T47D (cell line): ENCODE measurements at regions not wholly inside any gene's neighbourhood (a gene's known extent, or its start where the extent isn't known, plus 50 kb on each side); places are given as distances from the start of the nearest gene placed in this dataset.
"Not testable (repeated sequence)": the region's sequence is repeated elsewhere in the genome, so short reads cannot be mapped to it uniquely, and the experiment has no call there.

ENCODE experiments used
- DNase-seq, 2 experiments: peaks; one replicate each; pipeline versions ENCODE4 v3.0.0 to v3.0.0-alpha.2; 2011 to 2012; ENCODE audit warnings: low read depth in 1 of 2, low spot score in 1 of 2
- JUND ChIP-seq: IDR thresholded peaks from 2 replicates; pipeline ENCODE4 v1.6.1; 2012; ENCODE audit warnings: low read depth
- in situ Hi-C: cut with HindIII; loops from 2 replicates; pipeline ENCODE4 v1.10.0; 2016; ENCODE audit warnings: low sequenced_read_pairs, low pct_unique_long_range_greater_than_20kb

DNA sequence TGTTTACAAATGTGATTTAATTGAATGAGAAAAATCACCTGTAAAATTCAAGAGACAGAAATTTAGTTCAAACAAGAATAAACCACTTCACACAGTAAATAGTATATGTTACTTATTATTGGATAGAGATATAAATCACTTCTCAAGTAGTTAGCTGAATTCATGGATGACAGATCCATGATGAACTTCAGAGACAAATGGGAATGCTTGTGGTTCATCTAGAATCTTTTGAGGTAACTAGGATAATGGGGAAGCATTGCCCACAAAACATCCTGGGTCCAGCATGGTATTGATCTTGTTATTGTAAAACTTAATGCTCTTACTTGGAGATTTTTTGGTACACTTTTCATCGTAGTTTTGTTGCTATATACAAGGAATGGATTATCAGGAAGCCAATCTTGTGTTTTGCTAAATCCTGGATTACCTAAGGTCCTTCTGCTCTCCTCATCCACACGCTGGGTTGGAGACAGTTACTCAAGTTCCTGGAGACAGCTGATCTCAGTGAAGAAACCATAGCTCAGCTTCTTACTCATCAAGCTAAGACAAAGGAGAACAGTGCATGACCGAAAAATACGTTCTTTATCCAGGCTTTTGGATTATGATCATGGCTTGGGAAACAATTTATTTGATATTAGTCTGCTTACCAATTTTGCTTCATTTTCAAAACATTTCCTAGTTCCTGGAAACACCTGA is 142.5 kb upstream of the PREP start:
- no peak for TF ChIP-seq JUND
- in situ Hi-C loops = no loop called here
- DNase-seq = no peak

GRCh38 chr6:105539911-105540310 is 137.0 kb upstream of the PREP start:
- in situ Hi-C loops = no loop called here
- no peak for TF ChIP-seq JUND
- no peak for DNase-seq

DNA sequence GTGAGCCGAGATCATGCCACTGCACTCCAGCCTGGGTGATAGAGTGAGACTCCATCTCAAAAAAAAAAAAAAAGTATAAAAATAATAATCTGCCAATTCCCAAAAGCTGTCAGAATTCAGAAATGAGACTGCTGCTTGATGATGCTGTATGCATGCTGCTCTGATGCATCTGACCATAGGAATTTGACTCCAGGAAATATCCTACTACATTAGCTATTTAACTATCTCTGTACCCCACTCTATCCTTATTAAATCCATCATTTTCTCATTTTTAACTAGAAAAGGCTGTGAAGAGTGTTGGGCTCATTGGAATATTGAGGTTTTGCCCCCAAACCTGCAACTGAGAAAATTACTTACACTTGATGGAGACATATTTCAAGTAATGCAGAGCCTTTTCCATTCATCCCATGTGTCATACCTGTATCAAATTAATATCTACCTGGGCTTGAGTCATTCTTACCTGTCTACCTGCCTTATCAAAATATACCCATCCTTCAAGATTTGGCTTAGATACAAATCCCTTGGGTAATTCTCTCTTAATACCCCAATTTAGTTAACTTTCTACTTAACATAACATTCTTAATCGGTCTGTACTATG is 135.2 kb upstream of the PREP start:
- no peak for DNase-seq
- TF ChIP-seq JUND = no peak
- in situ Hi-C loops = no loop called here

DNA sequence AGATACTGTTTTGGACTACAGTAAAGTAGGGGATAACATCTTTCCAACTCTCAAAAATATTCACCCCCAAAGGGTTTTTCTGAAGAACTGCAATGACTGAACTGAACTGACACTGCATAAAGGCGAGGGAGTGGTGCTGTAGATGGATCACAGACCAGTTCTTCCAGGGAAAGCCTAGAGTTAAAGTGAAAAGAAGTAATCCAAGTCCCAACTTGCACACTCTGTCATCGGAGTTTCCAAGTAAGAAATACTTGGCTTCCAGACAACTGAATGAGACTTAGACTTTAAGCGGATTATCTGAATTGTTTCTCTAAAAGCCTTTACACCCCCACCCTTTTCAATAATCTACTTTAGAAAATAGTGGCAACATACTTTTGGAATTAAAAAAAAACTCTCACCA is 134.1 kb upstream of the PREP start:
- in situ Hi-C loops = no loop called here
- no peak for TF ChIP-seq JUND
- DNase-seq = peak in 1 of 2 experiments; percentile 40

DNA sequence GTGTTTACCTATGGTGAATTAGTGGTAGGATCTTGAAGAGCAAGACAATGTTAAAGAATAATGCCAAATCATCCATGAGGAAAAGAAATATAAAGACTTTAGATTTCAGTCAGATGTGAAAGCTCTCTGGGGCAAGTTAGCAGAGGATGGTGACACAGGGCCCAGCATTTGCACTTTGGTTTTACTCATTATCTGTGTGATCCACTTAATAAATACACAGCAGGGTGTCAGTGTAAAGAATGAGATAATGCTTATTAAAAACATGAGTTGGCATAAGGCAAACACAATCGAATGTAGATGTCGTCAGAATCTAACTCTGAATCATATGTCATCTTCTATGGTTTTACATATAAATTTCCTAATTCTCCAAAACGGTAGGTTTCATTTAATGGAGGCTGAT is 130.4 kb upstream of the PREP start:
- no peak for TF ChIP-seq JUND
- DNase-seq = no peak
- in situ Hi-C loops = no loop called here

- DNase-seq = no peak
- in situ Hi-C loops = no loop called here
- TF ChIP-seq JUND = no peak
Measured at GRCh38 chr6:105526225-105526872, 123.5 kb upstream of the PREP start.

- DNase-seq = peak in 1 of 2 experiments; percentile 39
- TF ChIP-seq JUND = no peak
- in situ Hi-C loops = no loop called here
Measured at GRCh38 chr6:105522626-105523322, 119.9 kb upstream of the PREP start.

DNA sequence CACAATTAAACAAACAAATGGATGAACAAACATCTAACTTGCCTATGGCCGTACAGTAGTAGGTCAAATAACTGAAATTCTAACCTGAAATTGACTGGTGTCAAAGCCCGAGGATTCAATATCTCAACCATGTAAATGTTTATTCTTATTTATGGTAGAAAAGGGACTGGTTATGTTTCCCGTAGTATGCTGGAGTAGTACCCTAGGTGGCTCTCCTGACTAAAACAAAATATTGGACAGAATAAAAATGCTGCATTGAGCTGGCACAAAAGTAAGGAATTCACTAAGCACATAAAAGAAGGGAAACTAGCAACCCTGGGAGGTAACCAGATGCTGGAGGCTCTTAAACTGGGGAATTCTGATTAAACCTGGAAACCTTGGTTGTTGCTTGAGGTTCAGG is 117.1 kb upstream of the PREP start:
- peak; percentile 13 to 91 for DNase-seq

GRCh38 chr6:105518993-105519392 is 116.1 kb upstream of the PREP start:
- in situ Hi-C loops, DNase-seq: not testable (repeated sequence)

More for the DNA sequence above, 117.1 kb upstream of the PREP start:
- in situ Hi-C loops = no loop called here
- no peak for TF ChIP-seq JUND

GRCh38 chr6:105515054-105515453 is 112.2 kb upstream of the PREP start:
- in situ Hi-C loops = no loop called here
- no peak for TF ChIP-seq JUND
- no peak for DNase-seq

DNA sequence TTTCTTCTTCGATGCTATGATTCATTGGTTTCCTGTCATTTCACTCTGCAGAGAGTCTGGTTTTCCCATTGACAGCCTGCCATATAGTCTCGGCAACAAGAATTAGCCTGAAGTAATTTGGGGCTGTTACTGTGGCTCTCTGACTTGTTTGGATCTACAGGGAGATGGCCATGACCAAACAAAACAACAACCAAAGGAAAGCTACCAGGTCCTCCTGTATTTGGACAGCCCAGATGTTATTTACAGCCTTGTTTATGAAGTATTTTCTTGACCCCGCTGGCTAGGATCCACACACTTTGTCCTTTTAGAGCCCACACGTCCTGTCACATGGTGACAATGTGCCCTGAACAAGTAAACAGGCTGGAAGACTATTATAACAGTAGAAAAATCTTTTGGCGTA is 111.4 kb upstream of the PREP start:
- no peak for TF ChIP-seq JUND
- in situ Hi-C loops = no loop called here
- peak in 1 of 2 experiments; percentile 80 for DNase-seq

DNA sequence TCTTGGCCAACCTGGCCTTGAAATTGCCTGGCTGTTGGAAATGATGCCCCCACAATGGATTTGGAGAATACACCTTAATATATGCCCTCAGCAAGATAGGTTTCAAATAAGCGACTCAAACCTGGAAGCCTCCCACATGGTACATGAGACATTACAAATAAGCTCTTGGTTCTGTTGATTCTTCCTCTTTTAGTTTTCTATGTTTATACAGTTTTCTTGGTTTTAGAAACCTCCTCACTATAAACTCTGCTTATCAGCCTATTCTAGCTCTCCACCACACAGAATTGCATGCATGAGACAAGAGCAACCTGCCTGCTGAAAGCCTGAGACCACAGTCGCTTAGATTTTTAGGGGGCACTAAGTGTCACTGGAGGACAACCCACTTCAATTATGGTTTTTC is 108.8 kb upstream of the PREP start:
- in situ Hi-C loops = no loop called here
- no peak for TF ChIP-seq JUND

DNA sequence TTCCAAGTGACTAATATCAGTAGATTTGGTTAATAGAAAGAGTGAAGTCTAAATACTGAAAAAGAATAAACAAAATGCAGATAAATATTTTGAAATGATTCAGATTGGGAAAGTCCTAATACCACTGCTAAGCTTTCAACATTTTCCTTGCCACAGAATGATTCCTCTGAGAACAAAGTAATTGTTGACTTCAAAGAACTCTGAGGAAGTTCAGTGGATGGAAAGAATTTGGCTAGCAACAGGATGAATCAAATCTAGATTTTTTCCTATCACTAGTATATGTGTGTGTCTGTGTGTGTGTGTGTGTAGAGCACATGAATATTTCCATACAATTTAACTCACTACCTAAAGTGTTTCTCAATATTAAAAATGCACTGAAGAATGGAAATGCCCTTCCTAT is 107.9 kb upstream of the PREP start:
- no peak for TF ChIP-seq JUND
- no peak for DNase-seq
- in situ Hi-C loops = no loop called here

More for the DNA sequence above, 108.8 kb upstream of the PREP start:
- DNase-seq = no peak
